HL-60 (cell line): ENCODE measurements at regions not wholly inside any gene's neighbourhood (a gene's known extent, or its start where the extent isn't known, plus 50 kb on each side); places are given as distances from the start of the nearest gene placed in this dataset.

Experiments
- DNase-seq, 2 experiments: peaks; one replicate each; pipeline ENCODE4 v3.0.0-alpha.2; 2010 to 2020; ENCODE audit warnings: low read depth in 1 of 2, low spot score in 1 of 2
- H3K27ac ChIP-seq: fragments of 250-450 bp; sonication (Bioruptor Pico); replicated peaks from 2 replicates; pipeline ENCODE4 v1.5.1; 2020; ENCODE audit warnings: mild to moderate bottlenecking, moderate library complexity
- H3K27me3 ChIP-seq: fragments of 250-450 bp; sonication (Bioruptor Pico); 2 replicates; pipeline ENCODE4 v1.5.1; 2021; ENCODE audit warnings: mild to moderate bottlenecking, moderate library complexity; ENCODE audit not compliant: insufficient read depth, poor library complexity, severe bottlenecking
- H3K4me3 ChIP-seq: replicated peaks from 2 replicates; pipeline ENCODE4 v1.5.1; 2011; ENCODE audit warnings: mild to moderate bottlenecking, control low read depth, low read length; ENCODE audit not compliant: insufficient read depth
- CTCF ChIP-seq: IDR thresholded peaks from one replicate; pipeline ENCODE4 v1.5.1; 2011; ENCODE audit warnings: low read length, control low read depth, inconsistent platforms; ENCODE audit not compliant: insufficient read depth
- GABPA ChIP-seq: IDR thresholded peaks from 2 replicates; pipeline ENCODE4 v1.6.1; 2012; ENCODE audit warnings: low read depth
- POLR2AphosphoS5 ChIP-seq: IDR thresholded peaks from 2 replicates; pipeline ENCODE4 v1.6.1; 2012; ENCODE audit warnings: low read depth
- REST ChIP-seq: IDR thresholded peaks from 2 replicates; pipeline ENCODE4 v1.6.1; 2012; ENCODE audit warnings: low read depth; ENCODE audit not compliant: insufficient replicate concordance
- SPI1 ChIP-seq: IDR thresholded peaks from 2 replicates; pipeline ENCODE4 v1.6.1; 2012; ENCODE audit warnings: low read depth, mild to moderate bottlenecking, borderline replicate concordance

- no peak for DNase-seq
- Histone ChIP-seq H3K4me3 (no peak overlapping the region), H3K27me3 (no peaks in the 10 kb centered on the region), H3K27ac (no peak overlapping the region)
- TF ChIP-seq GABPA = no peak
- no peak for TF ChIP-seq POLR2AphosphoS5
- no peak for TF ChIP-seq CTCF
- TF ChIP-seq SPI1 = no peak
- TF ChIP-seq REST = no peak
Observed at GRCh38 chr6:23040899-23041298, 471.5 kb downstream of the HDGFL1 start.

- TF ChIP-seq REST (no peak), CTCF (no peak), GABPA (no peak), POLR2AphosphoS5 (no peak), SPI1 (no peak)
- no peak overlapping the region for H3K27ac ChIP-seq
- no peak for DNase-seq
- no peak overlapping the region for H3K4me3 ChIP-seq
- no peaks in the 10 kb centered on the region for H3K27me3 ChIP-seq
Observed at GRCh38 chr6:23045280-23045679, 475.9 kb downstream of the HDGFL1 start.

GRCh38 chr6:23055523-23055922 lies 486.2 kb downstream of the HDGFL1 start:
- no peak for TF ChIP-seq CTCF
- TF ChIP-seq REST = no peak
- H3K27ac ChIP-seq = no peak overlapping the region
- DNase-seq = no peak
- H3K4me3 ChIP-seq = no peak overlapping the region
- H3K27me3 ChIP-seq = no peaks in the 10 kb centered on the region
